SK-N-SH (cell line): ENCODE measurements at regions not wholly inside any gene's neighbourhood (a gene's known extent, or its start where the extent isn't known, plus 50 kb on each side); places are given as distances from the start of the nearest gene placed in this dataset.

ENCODE experiments used
- CTCF ChIA-PET: fragments of 300-600, 350-600 bp; formaldehyde crosslinking; extraction: SDS; loops from one replicate; lab custom pipeline; 2021; lab: Yijun Ruan, JAX
- POLR2A ChIA-PET: fragments of 350-600 bp; sonication (Branson Sonifier 250); formaldehyde crosslinking; extraction: SDS; loops from one replicate; lab custom pipeline; 2020; ENCODE audit warnings: antibody characterized with exemption, inconsistent platforms; lab: Yijun Ruan, JAX
- DNase-seq: peaks from one replicate; pipeline ENCODE4 v3.0.0; 2012
- H2AFZ ChIP-seq: fragments of 200-600 bp; sonication (generic); 2 replicates; pipeline ENCODE4 v1.8.1; 2016; ENCODE audit warnings: antibody characterized with exemption, mild to moderate bottlenecking, low read depth
- H3F3A ChIP-seq: fragments of 200-600 bp; sonication (generic); replicated peaks from 2 replicates; pipeline ENCODE3; 2016; ENCODE audit warnings: antibody characterized with exemption, mild to moderate bottlenecking; ENCODE audit not compliant: insufficient read depth
- H3K27ac ChIP-seq, 2 experiments: fragments of 200-500 bp in 1 of 2; fragments of 200-600 bp in 1 of 2; sonication (Bioruptor generic) in 1 of 2; sonication (generic), shearing (Covaris generic) in 1 of 2; 2 replicates each; pipeline versions ENCODE4 v1.5.1 to v1.6.1; 2014 to 2016; ENCODE audit warnings: low read depth in 2 of 2, inconsistent platforms in 1 of 2, low read length in 1 of 2, mild to moderate bottlenecking in 1 of 2, mixed read lengths in 1 of 2
- H3K27me3 ChIP-seq: fragments of 200-600 bp; sonication (generic), shearing (Covaris generic); 2 replicates; pipeline ENCODE4 v1.6.1; 2016; ENCODE audit warnings: mixed run types; ENCODE audit not compliant: insufficient read depth
- H3K36me3 ChIP-seq, 2 experiments: fragments of 200-500 bp in 1 of 2; fragments of 200-600 bp in 1 of 2; sonication (Bioruptor generic) in 1 of 2; sonication (generic) in 1 of 2; replicated peaks in 1 of 2; 2 replicates each; pipeline versions ENCODE3 to v1.5.1; 2014 to 2016; ENCODE audit warnings: low read length in 1 of 2, mild to moderate bottlenecking in 1 of 2; ENCODE audit not compliant: insufficient read depth in 2 of 2, control insufficient read depth in 1 of 2
- H3K4me1 ChIP-seq, 2 experiments: fragments of 200-500 bp in 1 of 2; fragments of 200-600 bp in 1 of 2; sonication (Bioruptor generic) in 1 of 2; sonication (generic), shearing (Covaris generic) in 1 of 2; 2 replicates each; pipeline versions ENCODE4 v1.5.1 to v1.6.1; 2014 to 2016; ENCODE audit warnings: low read depth in 1 of 2, low read length in 1 of 2, mixed run types in 1 of 2; ENCODE audit not compliant: insufficient read depth in 2 of 2, control insufficient read depth in 1 of 2
- H3K4me2 ChIP-seq: fragments of 200-600 bp; sonication (generic), shearing (Covaris generic); 2 replicates; pipeline ENCODE4 v1.6.1; 2017; ENCODE audit warnings: mixed run types
- H3K4me3 ChIP-seq, 2 experiments: fragments of 200-500 bp in 1 of 2; fragments of 200-600 bp in 1 of 2; sonication (Bioruptor generic) in 1 of 2; sonication (generic), shearing (Covaris generic) in 1 of 2; 2 replicates each; pipeline versions ENCODE4 v1.5.1 to v1.8.1; 2014 to 2016; ENCODE audit warnings: low read depth in 2 of 2, inconsistent platforms in 1 of 2, low read length in 1 of 2, mild to moderate bottlenecking in 1 of 2, mixed read lengths in 1 of 2, moderate library complexity in 1 of 2
- H3K79me2 ChIP-seq: fragments of 200-600 bp; sonication (generic); 2 replicates; pipeline ENCODE4 v1.8.1; 2017; ENCODE audit warnings: mild to moderate bottlenecking; ENCODE audit not compliant: insufficient read depth
- H3K9ac ChIP-seq: fragments of 200-600 bp; sonication (generic); 2 replicates; pipeline ENCODE4 v1.6.1; 2017; ENCODE audit warnings: mixed run types
- H3K9me2 ChIP-seq: fragments of 200-600 bp; sonication (generic); 2 replicates; pipeline ENCODE4 v1.6.1; 2017; ENCODE audit warnings: mixed run types
- H3K9me3 ChIP-seq: fragments of 200-600 bp; sonication (generic); 2 replicates; pipeline ENCODE4 v1.6.1; 2017; ENCODE audit warnings: mixed run types, mild to moderate bottlenecking, moderate library complexity
- H4K20me1 ChIP-seq: fragments of 200-600 bp; sonication (generic); 2 replicates; pipeline ENCODE4 v1.6.1; 2017; ENCODE audit warnings: mild to moderate bottlenecking, mixed run types; ENCODE audit not compliant: insufficient read depth
- CHD2 ChIP-seq: fragments of 150-350 bp; IDR thresholded peaks from 2 replicates; pipeline ENCODE4 v1.6.1; 2018; ENCODE audit warnings: low read length; ENCODE audit not compliant: partially characterized antibody
- ELF1 ChIP-seq: IDR thresholded peaks from 2 replicates; pipeline ENCODE4 v1.4.0; 2012
- FOSL2 ChIP-seq: IDR thresholded peaks from 2 replicates; pipeline ENCODE4 v1.4.0; 2012; ENCODE audit warnings: low read depth, mild to moderate bottlenecking, moderate library complexity, borderline replicate concordance
- FOXJ3 ChIP-seq: sonication (generic); formaldehyde crosslinking; IDR thresholded peaks from 2 replicates; pipeline ENCODE4 v1.5.1; 2020; ENCODE audit warnings: mild to moderate bottlenecking, missing genetic modification reagents
- GATA2 ChIP-seq: sonication (generic); formaldehyde crosslinking; IDR thresholded peaks from 2 replicates; pipeline ENCODE4 v1.5.0; 2020; ENCODE audit warnings: mild to moderate bottlenecking, missing genetic modification reagents
- MXI1 ChIP-seq: IDR thresholded peaks from 2 replicates; pipeline ENCODE4 v1.6.1; 2012; ENCODE audit warnings: mild to moderate bottlenecking, low read depth, low read length, improper control_type of control experiment
- RCOR1 ChIP-seq: fragments of 150-350 bp; IDR thresholded peaks from 2 replicates; pipeline ENCODE4 v1.6.1; 2017; ENCODE audit warnings: antibody characterized with exemption, low read length
- SIN3A ChIP-seq: IDR thresholded peaks from 2 replicates; pipeline ENCODE4 v1.6.1; 2012; ENCODE audit warnings: low read depth, mild to moderate bottlenecking, low read length, moderate library complexity, borderline replicate concordance
- SMC3 ChIP-seq: IDR thresholded peaks from 2 replicates; pipeline ENCODE4 v1.6.1; 2012; ENCODE audit warnings: low read depth, low read length, improper control_type of control experiment
- TAF1 ChIP-seq: IDR thresholded peaks from 2 replicates; pipeline ENCODE4 v1.6.1; 2012; ENCODE audit warnings: low read depth, mild to moderate bottlenecking, low read length, moderate library complexity, borderline replicate concordance
- TCF12 ChIP-seq: IDR thresholded peaks from 2 replicates; pipeline ENCODE4 v1.4.0; 2012
- TEAD4 ChIP-seq: IDR thresholded peaks from 2 replicates; pipeline ENCODE4 v1.4.0; 2012; ENCODE audit warnings: mild to moderate bottlenecking, borderline replicate concordance; ENCODE audit not compliant: insufficient read depth
- YY1 ChIP-seq: IDR thresholded peaks from 2 replicates; pipeline ENCODE4 v1.4.0; 2012; ENCODE audit warnings: low read depth, mild to moderate bottlenecking
- WGBS: methylation state at CpG from one replicate; pipeline ENCODE4 v1.1.6; 2017; ENCODE audit warnings: low lambda C conversion rate; 5-methylcytosine and 5-hydroxymethylcytosine counted together
- TF ChIP-seq, protein P1 (sequence below): IDR thresholded peaks from 2 replicates; pipeline ENCODE4; 2012

DNA sequence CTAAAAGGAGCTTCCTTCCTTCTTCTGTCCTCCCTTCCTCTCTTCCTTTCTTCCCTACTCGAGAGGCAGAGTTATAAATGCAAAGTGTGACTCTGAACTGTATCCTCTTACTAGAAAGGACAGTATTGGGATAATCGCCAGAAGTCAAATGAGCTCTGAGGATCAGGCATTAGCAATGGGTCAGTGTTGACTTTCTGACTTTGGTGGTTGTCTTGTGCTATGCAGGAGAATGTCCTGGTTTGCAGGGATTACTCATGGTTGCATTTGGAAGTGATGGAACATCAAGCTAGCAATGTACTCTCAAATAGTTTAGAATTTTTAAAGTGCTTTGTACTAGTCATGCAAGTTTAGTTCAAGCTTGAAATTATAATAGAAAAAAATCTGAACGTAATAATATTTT, 115.6 kb downstream of the TXNL1 start (continued):
- no peak for TF ChIP-seq MXI1
- TF ChIP-seq GATA2 = no peak
- TF ChIP-seq FOSL2 = no peak
- TF ChIP-seq TCF12 = no peak
- no peak for TF ChIP-seq ELF1
- TF ChIP-seq TAF1 = no peak

DNA sequence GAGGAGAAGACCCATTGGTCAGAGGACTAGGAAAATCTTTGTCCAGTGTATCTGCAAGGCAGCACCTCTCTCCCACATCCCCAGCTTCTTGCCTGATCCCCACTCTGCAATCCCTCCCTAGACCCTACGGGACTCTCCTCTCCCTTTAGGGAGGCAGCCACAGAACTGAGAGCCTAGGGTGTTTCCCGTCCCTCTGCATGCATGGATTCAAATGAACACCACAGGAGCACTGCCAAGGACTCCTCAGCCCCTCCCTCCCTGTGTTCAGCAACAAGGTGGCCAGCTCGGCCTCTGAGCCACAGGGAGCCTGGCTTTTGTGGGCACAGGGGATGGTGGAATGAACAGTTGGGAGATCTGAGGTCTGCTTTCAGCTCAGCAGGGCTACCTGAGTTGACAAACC, 117.1 kb downstream of the TXNL1 start:
- DNase-seq = no peak
- no peak overlapping the region for H2AFZ ChIP-seq
- H3K79me2 ChIP-seq = no peaks in the 10 kb centered on the region
- POLR2A ChIA-PET = no interaction called here
- no peak overlapping the region for H3K27ac ChIP-seq
- no peaks in the 10 kb centered on the region for H3K36me3 ChIP-seq
- CTCF ChIA-PET = no interaction called here
- 25% methylated on average over 2 of the region's 3 CpGs for WGBS
- H3K4me2 ChIP-seq = no peak overlapping the region
- no peaks in the 10 kb centered on the region for H3K9me2 ChIP-seq
- no peak overlapping the region for H3K4me3 ChIP-seq
- no peaks in the 10 kb centered on the region for H3F3A ChIP-seq
- H4K20me1 ChIP-seq = no peaks in the 10 kb centered on the region
- H3K9me3 ChIP-seq = no peaks in the 10 kb centered on the region
- H3K4me1 ChIP-seq = no peaks in the 10 kb centered on the region
- H3K9ac ChIP-seq = no peak overlapping the region
- H3K27me3 ChIP-seq = no peaks in the 10 kb centered on the region
- TF ChIP-seq TAF1 = no peak
- TF ChIP-seq TEAD4 = no peak

DNA sequence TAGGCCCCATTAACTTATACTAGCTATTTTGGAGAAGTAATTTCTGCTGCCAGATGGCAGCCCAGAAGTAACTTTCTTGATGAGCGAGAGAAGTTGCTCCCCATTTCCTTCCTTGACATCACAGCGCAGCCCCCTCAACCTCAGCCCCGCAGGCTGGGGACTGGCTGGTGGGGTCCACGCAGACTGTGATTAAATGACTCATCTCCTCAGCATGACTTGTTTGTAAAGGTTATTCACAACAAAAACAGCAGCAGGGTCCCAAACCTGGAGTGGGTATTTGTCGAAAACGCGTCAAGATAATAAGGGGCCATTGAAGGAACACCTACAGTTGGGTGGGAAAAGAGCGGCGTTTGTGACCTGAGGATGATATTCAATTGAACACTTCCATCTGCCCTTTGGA, 120.6 kb downstream of the TXNL1 start:
- Histone ChIP-seq H3K79me2 (no peaks in the 10 kb centered on the region), H3K36me3 (no peaks in the 10 kb centered on the region), H3K4me1 (no peaks in the 10 kb centered on the region), H2AFZ (no peak overlapping the region), H3K4me3 (no peak overlapping the region), H3K27me3 (no peaks in the 10 kb centered on the region), H3K27ac (no peak overlapping the region), H3K9me3 (no peaks in the 10 kb centered on the region), H3F3A (no peaks in the 10 kb centered on the region), H3K9me2 (no peaks in the 10 kb centered on the region), H4K20me1 (no peaks in the 10 kb centered on the region), H3K9ac (no peak overlapping the region), H3K4me2 (no peak overlapping the region)
- ChIA-PET POLR2A (no interaction called here), CTCF (no interaction called here)
- 83% methylated on average over 9 of the region's 9 CpGs for whole genome bisulfite sequencing
- DNase-seq = no peak
- TF ChIP-seq, protein P1, sequence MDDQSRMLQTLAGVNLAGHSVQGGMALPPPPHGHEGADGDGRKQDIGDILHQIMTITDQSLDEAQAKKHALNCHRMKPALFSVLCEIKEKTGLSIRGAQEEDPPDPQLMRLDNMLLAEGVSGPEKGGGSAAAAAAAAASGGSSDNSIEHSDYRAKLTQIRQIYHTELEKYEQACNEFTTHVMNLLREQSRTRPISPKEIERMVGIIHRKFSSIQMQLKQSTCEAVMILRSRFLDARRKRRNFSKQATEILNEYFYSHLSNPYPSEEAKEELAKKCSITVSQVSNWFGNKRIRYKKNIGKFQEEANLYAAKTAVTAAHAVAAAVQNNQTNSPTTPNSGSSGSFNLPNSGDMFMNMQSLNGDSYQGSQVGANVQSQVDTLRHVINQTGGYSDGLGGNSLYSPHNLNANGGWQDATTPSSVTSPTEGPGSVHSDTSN = no peak

DNA sequence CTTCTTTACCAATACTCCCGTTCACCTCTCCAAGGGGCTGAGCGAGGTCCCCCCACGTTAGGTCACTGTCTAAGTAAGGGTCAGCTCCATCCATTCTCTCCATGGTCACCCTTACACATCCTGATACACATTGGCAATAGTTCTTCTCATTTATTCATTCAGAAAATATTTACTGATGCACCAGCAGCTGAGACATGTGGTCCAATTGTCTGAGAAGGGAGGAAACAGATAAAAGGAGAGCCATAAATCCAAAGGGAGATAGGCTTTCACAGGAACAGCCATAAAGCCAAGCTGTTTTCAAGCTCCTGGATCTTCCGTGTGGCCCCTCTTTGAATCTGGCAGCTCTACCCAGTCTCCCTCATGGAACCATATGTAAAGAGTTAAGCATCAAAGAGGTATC, 121.2 kb downstream of the TXNL1 start:
- no peaks in the 10 kb centered on the region for H3K27me3 ChIP-seq
- H4K20me1 ChIP-seq = no peaks in the 10 kb centered on the region
- TF ChIP-seq SMC3 (no peak), RCOR1 (no peak), CHD2 (no peak), YY1 (no peak), FOXJ3 (CRISPR knock-in tag) (no peak), SIN3A (no peak)
- ChIA-PET POLR2A (no interaction called here), CTCF (no interaction called here)
- no peak overlapping the region for H3K27ac ChIP-seq
- no peaks in the 10 kb centered on the region for H3K79me2 ChIP-seq
- no peak overlapping the region for H3K4me3 ChIP-seq
- DNase-seq = no peak
- no peaks in the 10 kb centered on the region for H3K9me3 ChIP-seq
- no peak overlapping the region for H3K4me2 ChIP-seq
- H2AFZ ChIP-seq = no peak overlapping the region
- H3F3A ChIP-seq = no peaks in the 10 kb centered on the region
- H3K9me2 ChIP-seq = no peaks in the 10 kb centered on the region
- no peaks in the 10 kb centered on the region for H3K4me1 ChIP-seq
- H3K9ac ChIP-seq = no peak overlapping the region
- no peaks in the 10 kb centered on the region for H3K36me3 ChIP-seq
- 53% methylated on average over 4 of the region's 4 CpGs for WGBS
